ENCODE measurements at regions not wholly inside any gene's neighbourhood (a gene's known extent, or its start where the extent isn't known, plus 50 kb on each side); places are given as distances from the start of the nearest gene placed in this dataset.

GRCh38 chr1:79792219-79792930 lies 785.8 kb upstream of the ADGRL4 start:
- TF ChIP-seq ZFX (IDR thresholded peaks at IDR 0.05; ENCODE audit: borderline replicate concordance) (no peak), CTCF (IDR thresholded peaks at IDR 0.05) (no peak)

GRCh38 chr1:79791488-79792218 lies 785.1 kb upstream of the ADGRL4 start:
- no peak overlapping the region for H3K27ac ChIP-seq
- TF ChIP-seq ZFX (IDR thresholded peaks at IDR 0.05; ENCODE audit: borderline replicate concordance), result no peak
- TF ChIP-seq CTCF (IDR thresholded peaks at IDR 0.05), result no peak

More at GRCh38 chr1:79792219-79792930, 785.8 kb upstream of the ADGRL4 start:
- no peak overlapping the region for H3K27ac ChIP-seq

- no peak for TF ChIP-seq CTCF (IDR thresholded peaks at IDR 0.05)
- TF ChIP-seq ZFX (IDR thresholded peaks at IDR 0.05; ENCODE audit: borderline replicate concordance), result no peak
Measured at GRCh38 chr1:79790950-79791349, 784.4 kb upstream of the ADGRL4 start.

GRCh38 chr1:79787631-79788030 lies 781.1 kb upstream of the ADGRL4 start:
- TF ChIP-seq ZFX (IDR thresholded peaks at IDR 0.05; ENCODE audit: borderline replicate concordance) (no peak), CTCF (IDR thresholded peaks at IDR 0.05) (no peak)
- no peak overlapping the region for H3K27ac ChIP-seq

More at GRCh38 chr1:79790950-79791349, 784.4 kb upstream of the ADGRL4 start:
- no peak overlapping the region for H3K27ac ChIP-seq

GRCh38 chr1:79785964-79786363 lies 779.4 kb upstream of the ADGRL4 start:
- TF ChIP-seq ZFX (IDR thresholded peaks at IDR 0.05; ENCODE audit: borderline replicate concordance), result no peak
- TF ChIP-seq CTCF (IDR thresholded peaks at IDR 0.05), result no peak
- no peak overlapping the region for H3K27ac ChIP-seq

GRCh38 chr1:79785561-79785960 lies 779.0 kb upstream of the ADGRL4 start:
- no peak for TF ChIP-seq CTCF (IDR thresholded peaks at IDR 0.05)
- no peak for TF ChIP-seq ZFX (IDR thresholded peaks at IDR 0.05; ENCODE audit: borderline replicate concordance)

GRCh38 chr1:79781261-79781660 lies 774.7 kb upstream of the ADGRL4 start:
- H3K27ac ChIP-seq, result no peak overlapping the region
- TF ChIP-seq CTCF (IDR thresholded peaks at IDR 0.05), result no peak
- no peak for TF ChIP-seq ZFX (IDR thresholded peaks at IDR 0.05; ENCODE audit: borderline replicate concordance)

More at GRCh38 chr1:79785561-79785960, 779.0 kb upstream of the ADGRL4 start:
- H3K27ac ChIP-seq, result no peak overlapping the region
